Panc1 (cell line): ENCODE measurements at regions not wholly inside any gene's neighbourhood (a gene's known extent, or its start where the extent isn't known, plus 50 kb on each side); places are given as distances from the start of the nearest gene placed in this dataset.

ENCODE experiments used
- ATAC-seq: fragments of 200-7000 bp; cut with Tn5 transposase; 2 replicates; pipeline ENCODE4 v1.9.1; 2020; ENCODE audit warnings: mild to moderate bottlenecking, moderate library complexity
- BruUV-seq: library from RNA; stranded (reverse); fragments of 400-500 nt; replicated peaks from 2 replicates; lab custom pipeline; 2021; lab: Mats Ljungman, UMichigan
- CTCF ChIA-PET: fragments of 300-600 bp; sonication (Branson Sonifier 250); formaldehyde crosslinking; loops from one replicate; lab custom pipeline; 2022; ENCODE audit warnings: antibody characterized with exemption; lab: Charles Lee
- POLR2A ChIA-PET: fragments of 300-600 bp; sonication (Branson Sonifier 250); formaldehyde crosslinking; loops from one replicate; lab custom pipeline; 2022; ENCODE audit warnings: antibody characterized with exemption; lab: Charles Lee
- DNase-seq: peaks from one replicate; pipeline ENCODE4 v3.0.0-alpha.2; 2010; ENCODE audit warnings: low read depth, low spot score
- H3K27ac ChIP-seq: 2 replicates; pipeline ENCODE4 v1.5.1; 2011; ENCODE audit warnings: mild to moderate bottlenecking, low read length, inconsistent platforms
- H3K27me3 ChIP-seq: fragments of 200-500 bp; sonication (Bioruptor generic); 2 replicates; pipeline ENCODE4 v1.6.0; 2014; ENCODE audit warnings: low read length, inconsistent platforms; ENCODE audit not compliant: control insufficient read depth, insufficient read depth
- H3K36me3 ChIP-seq: fragments of 200-500 bp; sonication (Bioruptor generic); 2 replicates; pipeline ENCODE4 v1.5.1; 2014; ENCODE audit warnings: inconsistent platforms, mild to moderate bottlenecking, low read length, moderate library complexity; ENCODE audit not compliant: control insufficient read depth, insufficient read depth
- H3K4me1 ChIP-seq: 2 replicates; pipeline ENCODE4 v1.5.1; 2011; ENCODE audit warnings: inconsistent platforms, mild to moderate bottlenecking, low read length, moderate library complexity; ENCODE audit not compliant: control insufficient read depth, insufficient read depth
- H3K4me3 ChIP-seq, 2 experiments: 2 replicates each; pipeline ENCODE4 v1.5.1; 2011 to 2012; ENCODE audit warnings: low read depth in 2 of 2, low read length in 2 of 2, mild to moderate bottlenecking in 2 of 2, inconsistent platforms in 1 of 2, moderate library complexity in 1 of 2
- H3K9me3 ChIP-seq: fragments of 200-500 bp; sonication (Bioruptor generic); 2 replicates; pipeline ENCODE4 v1.5.1; 2014; ENCODE audit warnings: low read depth, mild to moderate bottlenecking, inconsistent platforms, low read length, moderate library complexity; ENCODE audit not compliant: control insufficient read depth, insufficient read depth
- CTCF ChIP-seq: fragments of 450-650 bp; IDR thresholded peaks from 2 replicates; pipeline ENCODE4 v1.5.1; 2017; ENCODE audit warnings: mild to moderate bottlenecking
- POLR2AphosphoS5 ChIP-seq: IDR thresholded peaks from 2 replicates; pipeline ENCODE4 v1.6.1; 2012; ENCODE audit warnings: mild to moderate bottlenecking, low read depth, low read length, moderate library complexity
- REST ChIP-seq, 2 experiments: IDR thresholded peaks; 2 replicates each; pipeline ENCODE4 v1.6.1; 2011 to 2012; ENCODE audit warnings: low read depth in 2 of 2, control low read depth in 1 of 2, low read length in 1 of 2, mild to moderate bottlenecking in 1 of 2, moderate library complexity in 1 of 2; ENCODE audit not compliant: insufficient read depth in 1 of 2
- SIN3A ChIP-seq: IDR thresholded peaks from 2 replicates; pipeline ENCODE4 v1.6.1; 2012; ENCODE audit warnings: low read depth, mild to moderate bottlenecking, low read length, moderate library complexity, borderline replicate concordance; ENCODE audit not compliant: insufficient read depth
- TCF7L2 ChIP-seq: IDR thresholded peaks from 2 replicates; pipeline ENCODE4 v1.6.1; 2011; ENCODE audit warnings: mild to moderate bottlenecking, low read depth, low read length, inconsistent platforms
- in situ Hi-C: cut with HindIII; loops from 2 replicates; pipeline ENCODE4 v1.10.0; 2016; ENCODE audit warnings: low sequenced_read_pairs, low pct_unique_long_range_greater_than_20kb
- intact Hi-C: fragments of 100-400 bp; cut with micrococcal nuclease; formaldehyde crosslinking; loops from one replicate; pipeline ENCODE4 v1.10.0; 2022; ENCODE audit not compliant: unreplicated experiment

DNA sequence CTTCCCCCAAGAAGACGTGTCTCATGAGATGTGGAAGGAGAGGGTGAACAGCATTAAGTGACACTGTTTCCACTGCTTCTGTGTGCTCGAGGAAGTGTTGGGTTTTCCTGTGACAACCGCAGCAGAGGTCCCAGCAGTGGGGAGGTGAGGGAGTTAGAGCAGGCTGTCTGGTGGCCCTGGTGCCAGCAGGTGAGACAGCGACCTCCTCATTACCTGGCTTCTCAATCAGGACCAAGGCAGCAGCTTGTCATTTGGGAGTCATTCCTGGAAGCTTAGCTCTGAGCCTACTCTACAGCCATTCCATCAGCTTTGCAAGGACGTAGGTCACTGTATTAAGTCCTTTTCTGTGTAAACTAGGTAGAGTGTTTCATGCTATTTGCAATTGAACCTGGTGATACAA lies 63.3 kb upstream of the RGMA start:
- intact Hi-C loops: no loop called here
- Histone ChIP-seq H3K27me3 (no peaks in the 10 kb centered on the region), H3K36me3 (no peaks in the 10 kb centered on the region), H3K9me3 (no peaks in the 10 kb centered on the region), H3K4me1 (no peaks in the 10 kb centered on the region), H3K4me3 (no peak overlapping the region), H3K27ac (no peak overlapping the region)
- DNase-seq (no peak), ATAC-seq (no peak)
- in situ Hi-C loops: no loop called here
- CTCF ChIA-PET: no interaction called here
- TF ChIP-seq POLR2AphosphoS5: no peak
- TF ChIP-seq REST (IDR thresholded peaks at IDR 0.05; ENCODE audit: insufficient read depth in 1 of 2, low read depth in 2 of 2, low read length in 1 of 2): no peak
- no peak for TF ChIP-seq SIN3A
- TF ChIP-seq TCF7L2: no peak
- TF ChIP-seq CTCF: no peak
- no TSS peak for BruUV-seq
- POLR2A ChIA-PET: no interaction called here

DNA sequence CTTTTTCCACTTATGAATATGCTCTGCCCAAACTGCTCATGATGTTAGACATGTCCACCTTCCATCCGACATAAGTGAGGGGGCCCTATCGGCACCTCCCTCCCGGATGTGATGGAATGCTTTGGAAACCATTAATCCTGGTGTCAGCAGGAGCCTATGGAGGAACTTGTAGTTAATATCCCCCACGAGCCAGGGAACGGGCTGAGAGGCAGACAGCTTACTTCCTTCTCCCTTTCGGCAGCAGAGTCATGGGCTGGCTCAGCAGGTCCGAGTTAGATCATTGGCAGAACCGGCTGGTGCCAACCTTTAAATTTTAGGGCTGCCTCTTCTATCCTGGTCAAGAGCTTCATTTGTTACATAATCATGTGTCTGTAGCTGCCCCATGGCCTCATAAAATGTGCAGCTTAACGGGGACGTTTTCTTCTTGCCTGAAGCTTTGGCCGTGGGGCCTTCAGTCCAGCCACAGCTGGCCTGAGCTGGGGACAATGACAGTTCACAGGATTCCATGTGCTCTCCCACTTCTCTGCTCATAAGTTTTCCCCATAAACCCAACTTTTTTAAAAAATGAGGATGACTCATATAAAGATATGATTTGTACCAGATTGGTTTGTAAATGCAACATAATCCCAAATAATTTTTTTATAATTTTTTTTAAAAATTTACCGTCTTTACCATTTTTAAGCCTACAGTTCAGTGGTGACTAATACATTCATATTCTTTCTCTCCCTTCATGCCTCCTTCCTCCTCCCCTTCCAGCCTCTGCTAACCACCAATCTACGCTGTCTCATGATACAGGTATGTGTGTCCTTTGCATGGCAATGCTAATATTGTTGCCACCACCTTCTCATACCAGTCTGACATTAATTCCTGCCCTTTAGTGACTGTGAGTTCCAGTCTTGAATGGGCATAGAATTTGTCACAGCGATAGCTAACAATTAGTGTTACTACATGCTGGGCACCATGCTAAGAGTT lies 62.2 kb upstream of the RGMA start:
- H3K4me3 ChIP-seq: no peak overlapping the region
- DNase-seq (no peak), ATAC-seq (no peak)
- ChIA-PET POLR2A (no interaction called here), CTCF (no interaction called here)
- intact Hi-C loops (no loop called here), in situ Hi-C loops (no loop called here)
- H3K36me3 ChIP-seq: no peaks in the 10 kb centered on the region
- BruUV-seq: no TSS peak
- H3K9me3 ChIP-seq: no peaks in the 10 kb centered on the region
- no peaks in the 10 kb centered on the region for H3K27me3 ChIP-seq
- no peak overlapping the region for H3K27ac ChIP-seq
- TF ChIP-seq SIN3A (no peak), REST (IDR thresholded peaks at IDR 0.05; ENCODE audit: insufficient read depth in 1 of 2, low read depth in 2 of 2, low read length in 1 of 2) (no peak), CTCF (no peak), TCF7L2 (no peak), POLR2AphosphoS5 (no peak)
- H3K4me1 ChIP-seq: no peaks in the 10 kb centered on the region
